Endothelial cell (in vitro differentiated cells): ENCODE measurements at regions not wholly inside any gene's neighbourhood (a gene's known extent, or its start where the extent isn't known, plus 50 kb on each side); places are given as distances from the start of the nearest gene placed in this dataset.

Experiments
- DNase-seq: peaks from one replicate; pipeline ENCODE4 v3.0.0; 2021; ENCODE audit warnings: low spot score
- H3K27ac Mint-ChIP-seq: one replicate; pipeline ENCODE4 v1.8.0; 2021; ENCODE audit warnings: mixed read lengths, inconsistent platforms; ENCODE audit not compliant: unreplicated experiment
- H3K27me3 Mint-ChIP-seq: one replicate; pipeline ENCODE4 v1.8.0; 2021; ENCODE audit warnings: mild to moderate bottlenecking, moderate library complexity, mixed read lengths, inconsistent platforms; ENCODE audit not compliant: unreplicated experiment
- H3K36me3 Mint-ChIP-seq: one replicate; pipeline ENCODE4 v1.8.0; 2021; ENCODE audit warnings: mild to moderate bottlenecking, low read depth, mixed read lengths, inconsistent platforms; ENCODE audit not compliant: unreplicated experiment
- H3K4me1 Mint-ChIP-seq: one replicate; pipeline ENCODE4 v1.8.0; 2021; ENCODE audit warnings: mild to moderate bottlenecking, mixed read lengths, inconsistent platforms; ENCODE audit not compliant: unreplicated experiment
- H3K4me3 Mint-ChIP-seq: one replicate; pipeline ENCODE4 v1.8.0; 2021; ENCODE audit warnings: mild to moderate bottlenecking, mixed read lengths, inconsistent platforms; ENCODE audit not compliant: unreplicated experiment
- H3K9me3 Mint-ChIP-seq: one replicate; pipeline ENCODE4 v1.8.0; 2021; ENCODE audit warnings: mixed read lengths, inconsistent platforms; ENCODE audit not compliant: unreplicated experiment
- CTCF ChIP-seq: fragments of 200-600 bp; sonication (generic); IDR thresholded peaks from one replicate; pipeline ENCODE4 v1.5.0; 2021; ENCODE audit warnings: antibody characterized with exemption; ENCODE audit not compliant: unreplicated experiment

DNA sequence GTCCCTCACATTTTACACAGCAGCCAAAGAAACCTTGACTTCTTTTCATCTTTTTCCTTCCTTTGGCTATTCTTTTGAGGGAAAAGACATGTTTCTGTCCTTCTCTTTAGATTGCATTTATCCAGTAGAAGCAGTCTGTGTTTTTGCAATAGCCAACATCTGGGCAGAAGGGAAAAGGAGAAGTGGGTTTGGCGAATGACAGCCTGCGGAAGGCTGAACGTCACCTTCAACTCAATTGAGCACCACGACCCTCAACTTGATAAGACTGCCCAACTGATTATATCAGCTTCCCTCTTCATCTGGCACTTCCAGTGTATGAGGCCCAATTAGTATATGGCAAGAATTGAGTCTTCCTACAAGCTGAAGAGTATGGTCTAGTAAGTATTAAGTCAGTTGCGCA lies 1997.6 kb upstream of the WWC1 start:
- H3K4me1 Mint-ChIP-seq, result no peaks in the 10 kb centered on the region
- H3K9me3 Mint-ChIP-seq, result no peaks in the 10 kb centered on the region
- no peak overlapping the region for H3K27ac Mint-ChIP-seq

DNA sequence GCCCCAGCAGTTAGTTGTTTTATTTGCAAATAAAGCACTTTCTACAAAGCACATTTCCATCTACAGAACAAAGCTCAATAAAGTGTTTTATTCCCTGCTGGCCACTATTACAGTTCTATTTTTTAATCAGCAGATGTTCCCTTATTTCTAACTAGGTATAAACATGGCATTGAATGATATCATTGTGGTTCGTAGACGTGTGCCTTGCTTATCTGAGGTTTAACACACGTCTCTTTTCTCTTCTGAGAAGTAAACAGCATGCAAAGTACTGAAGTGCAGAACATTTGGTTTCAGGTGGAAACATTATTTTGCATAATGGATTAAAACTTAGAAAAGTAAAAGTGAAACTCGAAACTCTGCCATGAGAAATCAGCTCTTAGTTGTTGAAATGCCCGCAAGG lies 1989.3 kb upstream of the WWC1 start:
- Mint-ChIP-seq H3K4me3 (no peak overlapping the region), H3K27ac (no peak overlapping the region), H3K4me1 (no peaks in the 10 kb centered on the region), H3K9me3 (no peaks in the 10 kb centered on the region), H3K36me3 (no peaks in the 10 kb centered on the region), H3K27me3 (no peaks in the 10 kb centered on the region)
- no peak for TF ChIP-seq CTCF
- DNase-seq, result no peak

More for the DNA sequence above, 1997.6 kb upstream of the WWC1 start:
- H3K4me3 Mint-ChIP-seq, result no peak overlapping the region
- DNase-seq, result no peak
- no peak for TF ChIP-seq CTCF
- H3K36me3 Mint-ChIP-seq, result no peaks in the 10 kb centered on the region
- H3K27me3 Mint-ChIP-seq, result no peaks in the 10 kb centered on the region

GRCh38 chr5:166317425-166317824 lies 1974.0 kb upstream of the WWC1 start:
- Mint-ChIP-seq H3K27ac (no peak overlapping the region), H3K4me1 (no peaks in the 10 kb centered on the region), H3K27me3 (no peaks in the 10 kb centered on the region), H3K9me3 (no peaks in the 10 kb centered on the region), H3K36me3 (no peaks in the 10 kb centered on the region), H3K4me3 (no peak overlapping the region)
- TF ChIP-seq CTCF, result no peak
- DNase-seq, result no peak

GRCh38 chr5:166320920-166321480 lies 1970.4 kb upstream of the WWC1 start:
- H3K9me3 Mint-ChIP-seq, result no peaks in the 10 kb centered on the region

GRCh38 chr5:166324372-166324771 lies 1967.1 kb upstream of the WWC1 start:
- no peak for TF ChIP-seq CTCF
- no peak for DNase-seq
- Mint-ChIP-seq H3K27me3 (no peaks in the 10 kb centered on the region), H3K27ac (no peak overlapping the region), H3K4me3 (no peak overlapping the region), H3K36me3 (no peaks in the 10 kb centered on the region), H3K4me1 (no peaks in the 10 kb centered on the region), H3K9me3 (no peaks in the 10 kb centered on the region)

More at GRCh38 chr5:166320920-166321480, 1970.4 kb upstream of the WWC1 start:
- DNase-seq, result no peak
- no peaks in the 10 kb centered on the region for H3K27me3 Mint-ChIP-seq
- H3K4me3 Mint-ChIP-seq, result no peak overlapping the region
- no peaks in the 10 kb centered on the region for H3K4me1 Mint-ChIP-seq
- no peak for TF ChIP-seq CTCF
- H3K36me3 Mint-ChIP-seq, result no peaks in the 10 kb centered on the region
- no peak overlapping the region for H3K27ac Mint-ChIP-seq
